Peyer's patch (tissue), 4 donors: ENCODE measurements at regions not wholly inside any gene's neighbourhood (a gene's known extent, or its start where the extent isn't known, plus 50 kb on each side); places are given as distances from the start of the nearest gene placed in this dataset.

Source experiments
- POLR2A ChIP-seq, 2 donors: fragments of 450-650 bp; IDR thresholded peaks; one replicate each; pipeline ENCODE4 v1.5.1; 2017; ENCODE audit warnings: antibody characterized with exemption in 2 of 2, mild to moderate bottlenecking in 2 of 2, moderate library complexity in 2 of 2
- TF ChIP-seq, protein P1 (sequence below), 6 experiments: fragments of 450-650 bp in 4 of 6; fragments of 200-600 bp in 2 of 6; sonication (generic) in 1 of 6; IDR thresholded peaks; one replicate each; pipeline ENCODE4 v1.5.1; 2017 to 2019; ENCODE audit warnings: antibody characterized with exemption in 6 of 6, mild to moderate bottlenecking in 3 of 6, moderate library complexity in 1 of 6

DNA sequence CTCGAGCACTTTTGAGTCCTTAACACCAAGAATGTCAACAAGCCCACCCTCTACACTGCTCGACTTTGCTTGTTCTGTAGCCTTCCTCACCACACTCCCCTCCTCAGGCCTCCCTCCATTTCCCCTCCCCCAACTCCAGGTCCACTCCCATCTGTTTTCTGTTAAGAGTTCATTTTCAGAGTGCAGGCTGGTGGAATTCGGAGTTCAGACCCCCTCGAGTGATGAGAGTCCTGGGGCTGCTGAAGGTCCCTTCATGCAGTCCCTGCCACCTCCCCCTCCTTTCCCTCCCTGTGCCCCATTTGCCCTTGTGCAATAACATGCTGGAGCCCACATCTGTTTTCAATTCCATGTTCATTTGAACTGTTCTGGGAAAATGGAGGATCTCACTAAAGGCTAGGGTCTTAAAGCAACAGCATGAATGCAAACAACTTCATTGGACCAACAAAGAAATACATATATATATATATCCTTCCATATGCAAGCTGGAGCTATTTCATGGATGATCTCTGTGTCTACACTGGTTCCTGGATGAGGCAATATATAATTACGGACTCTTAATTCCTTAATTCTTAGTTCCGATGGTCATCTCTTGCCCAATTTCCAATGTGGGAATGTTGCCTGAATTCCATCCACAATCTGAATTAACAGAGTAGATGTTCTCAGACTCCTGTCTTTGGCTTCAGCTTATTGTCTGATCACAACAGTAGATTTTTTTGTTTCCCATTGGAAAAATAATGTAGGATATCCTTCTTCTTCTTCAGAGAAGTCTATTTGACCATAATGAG lies 340.4 kb downstream of the ETS1 start:
- no peak for TF ChIP-seq POLR2A (IDR thresholded peaks at IDR 0.05)
- TF ChIP-seq, protein P1, sequence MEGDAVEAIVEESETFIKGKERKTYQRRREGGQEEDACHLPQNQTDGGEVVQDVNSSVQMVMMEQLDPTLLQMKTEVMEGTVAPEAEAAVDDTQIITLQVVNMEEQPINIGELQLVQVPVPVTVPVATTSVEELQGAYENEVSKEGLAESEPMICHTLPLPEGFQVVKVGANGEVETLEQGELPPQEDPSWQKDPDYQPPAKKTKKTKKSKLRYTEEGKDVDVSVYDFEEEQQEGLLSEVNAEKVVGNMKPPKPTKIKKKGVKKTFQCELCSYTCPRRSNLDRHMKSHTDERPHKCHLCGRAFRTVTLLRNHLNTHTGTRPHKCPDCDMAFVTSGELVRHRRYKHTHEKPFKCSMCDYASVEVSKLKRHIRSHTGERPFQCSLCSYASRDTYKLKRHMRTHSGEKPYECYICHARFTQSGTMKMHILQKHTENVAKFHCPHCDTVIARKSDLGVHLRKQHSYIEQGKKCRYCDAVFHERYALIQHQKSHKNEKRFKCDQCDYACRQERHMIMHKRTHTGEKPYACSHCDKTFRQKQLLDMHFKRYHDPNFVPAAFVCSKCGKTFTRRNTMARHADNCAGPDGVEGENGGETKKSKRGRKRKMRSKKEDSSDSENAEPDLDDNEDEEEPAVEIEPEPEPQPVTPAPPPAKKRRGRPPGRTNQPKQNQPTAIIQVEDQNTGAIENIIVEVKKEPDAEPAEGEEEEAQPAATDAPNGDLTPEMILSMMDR (IDR thresholded peaks at IDR 0.05) = no peak
